Thyroid gland (tissue), 4 donors: ENCODE measurements at regions not wholly inside any gene's neighbourhood (a gene's known extent, or its start where the extent isn't known, plus 50 kb on each side); places are given as distances from the start of the nearest gene placed in this dataset.

ENCODE experiments used
- DNase-seq, 2 donors: peaks; one replicate each; pipeline ENCODE4 v3.0.0-alpha.2; 2019
- H3K27ac ChIP-seq, 3 donors: fragments of 200-600 bp; sonication (generic); 1 replicate in 2 of 3; 2 replicates in 1 of 3; pipeline ENCODE4 v1.5.1; 2016 to 2019; ENCODE audit warnings: mild to moderate bottlenecking in 1 of 3, moderate library complexity in 1 of 3
- H3K27me3 ChIP-seq: fragments of 200-600 bp; sonication (generic); one replicate; pipeline ENCODE4 v1.5.1; 2019
- H3K36me3 ChIP-seq, 2 donors: fragments of 200-600 bp; sonication (generic); one replicate each; pipeline ENCODE4 v1.5.1; 2016 to 2019
- H3K4me1 ChIP-seq, 2 donors: fragments of 200-600 bp; sonication (generic); one replicate each; pipeline ENCODE4 v1.5.1; 2017 to 2019
- H3K4me3 ChIP-seq, 3 donors: fragments of 200-600 bp; sonication (generic); replicated peaks in 1 of 3; 1 replicate in 2 of 3; 2 replicates in 1 of 3; pipeline ENCODE4 v1.5.1; 2016; ENCODE audit warnings: mild to moderate bottlenecking in 1 of 3
- H3K9me3 ChIP-seq: fragments of 200-600 bp; sonication (generic); one replicate; pipeline ENCODE4 v1.5.1; 2017
- POLR2A ChIP-seq, 2 donors: fragments of 450-650 bp; IDR thresholded peaks; one replicate each; pipeline ENCODE4 v1.6.1; 2017; ENCODE audit warnings: antibody characterized with exemption in 2 of 2, mild to moderate bottlenecking in 2 of 2, moderate library complexity in 1 of 2
- WGBS, 2 donors: methylation state at CpG; one replicate each; pipeline ENCODE4 v1.1.5; 2017; 5-methylcytosine and 5-hydroxymethylcytosine counted together
- intact Hi-C: fragments of 100-400 bp; cut with DNase I; formaldehyde crosslinking; loops from one replicate; pipeline ENCODE4 v1.15.1; 2023
- TF ChIP-seq, protein P1 (sequence below), 6 experiments: fragments of 200-600 bp in 3 of 6; fragments of 450-650 bp in 3 of 6; sonication (generic) in 3 of 6; IDR thresholded peaks; one replicate each; pipeline ENCODE4 v1.5.1; 2016 to 2019; ENCODE audit warnings: antibody characterized with exemption in 6 of 6, mild to moderate bottlenecking in 2 of 6, inconsistent platforms in 1 of 6, moderate library complexity in 1 of 6

DNA sequence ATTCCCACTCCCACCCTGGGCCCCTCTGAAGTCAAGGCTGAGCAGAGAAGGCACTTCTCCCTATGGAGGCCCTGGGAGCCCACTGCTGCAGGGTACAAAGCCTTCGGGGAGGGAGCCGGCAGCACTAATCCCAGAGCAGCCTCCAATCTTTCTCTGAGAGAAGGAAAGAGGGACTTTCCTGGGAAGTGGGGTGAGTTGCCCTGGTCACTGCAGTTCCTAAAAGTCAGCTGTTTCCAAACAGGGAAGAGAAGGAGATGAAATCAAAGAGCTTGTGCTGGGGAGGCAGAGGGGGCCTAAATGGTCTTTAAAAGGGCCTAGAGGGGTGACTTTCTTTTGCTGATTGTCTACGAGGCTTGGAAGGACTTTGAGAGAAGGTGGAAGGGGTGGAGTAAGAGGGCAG lies 264.7 kb downstream of the TNS1 start:
- H3K4me1 ChIP-seq: peaks cover 13 to 24% of the 10 kb centered on the region in 2 donors
- no peak overlapping the region for H3K27ac ChIP-seq
- TF ChIP-seq, protein P1, sequence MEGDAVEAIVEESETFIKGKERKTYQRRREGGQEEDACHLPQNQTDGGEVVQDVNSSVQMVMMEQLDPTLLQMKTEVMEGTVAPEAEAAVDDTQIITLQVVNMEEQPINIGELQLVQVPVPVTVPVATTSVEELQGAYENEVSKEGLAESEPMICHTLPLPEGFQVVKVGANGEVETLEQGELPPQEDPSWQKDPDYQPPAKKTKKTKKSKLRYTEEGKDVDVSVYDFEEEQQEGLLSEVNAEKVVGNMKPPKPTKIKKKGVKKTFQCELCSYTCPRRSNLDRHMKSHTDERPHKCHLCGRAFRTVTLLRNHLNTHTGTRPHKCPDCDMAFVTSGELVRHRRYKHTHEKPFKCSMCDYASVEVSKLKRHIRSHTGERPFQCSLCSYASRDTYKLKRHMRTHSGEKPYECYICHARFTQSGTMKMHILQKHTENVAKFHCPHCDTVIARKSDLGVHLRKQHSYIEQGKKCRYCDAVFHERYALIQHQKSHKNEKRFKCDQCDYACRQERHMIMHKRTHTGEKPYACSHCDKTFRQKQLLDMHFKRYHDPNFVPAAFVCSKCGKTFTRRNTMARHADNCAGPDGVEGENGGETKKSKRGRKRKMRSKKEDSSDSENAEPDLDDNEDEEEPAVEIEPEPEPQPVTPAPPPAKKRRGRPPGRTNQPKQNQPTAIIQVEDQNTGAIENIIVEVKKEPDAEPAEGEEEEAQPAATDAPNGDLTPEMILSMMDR (IDR thresholded peaks at IDR 0.05): no peak
- no peak for TF ChIP-seq POLR2A (IDR thresholded peaks at IDR 0.05)
- H3K9me3 ChIP-seq: no peaks in the 10 kb centered on the region
- WGBS, 2 donors: 83 to 94% methylated on average over 3 of the region's 3 CpGs
- H3K36me3 ChIP-seq: no peaks in the 10 kb centered on the region
- H3K4me3 ChIP-seq: no peak overlapping the region
- no peak for DNase-seq
- H3K27me3 ChIP-seq: no peaks in the 10 kb centered on the region
- intact Hi-C loops: no loop called here

DNA sequence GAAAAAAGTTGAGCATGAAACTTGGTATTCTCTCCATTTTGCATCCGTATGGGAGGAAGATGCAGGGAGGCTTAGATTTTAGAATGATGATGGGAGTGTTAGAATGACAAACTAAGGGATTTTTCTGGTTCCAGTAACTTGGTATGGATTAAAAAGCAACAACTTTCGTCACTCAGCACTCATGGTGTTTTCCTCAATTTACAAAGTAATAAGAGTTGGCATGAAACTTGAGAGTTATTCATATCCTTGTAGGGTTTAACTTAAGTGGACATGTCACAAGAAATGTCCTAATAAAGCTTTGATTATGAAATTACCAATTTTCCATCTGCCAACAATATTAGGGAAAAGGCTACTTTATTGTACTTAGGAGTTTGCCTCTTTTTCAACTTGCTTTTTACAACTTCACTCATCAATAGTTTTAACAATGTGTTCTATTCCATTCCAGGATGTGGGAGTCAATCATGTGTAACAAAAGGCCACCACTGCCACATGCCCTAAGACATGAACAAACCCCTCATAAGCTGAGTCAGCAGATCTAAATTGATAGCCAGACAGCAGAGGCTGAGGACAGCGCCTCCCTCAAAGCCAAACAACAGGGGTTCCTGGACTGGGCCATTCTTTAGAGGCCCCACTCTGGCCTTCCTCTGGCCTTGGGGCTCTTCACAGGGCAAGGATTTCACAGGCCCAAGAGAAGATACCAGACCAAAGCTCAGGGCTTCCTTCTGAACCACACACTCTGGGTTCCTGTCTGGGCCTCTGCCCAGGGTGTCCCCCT lies 265.8 kb downstream of the TNS1 start:
- WGBS, 2 donors: 79 to 85% methylated on average over 3 of the region's 3 CpGs
- peak; percentile 27 to 40 for DNase-seq
- no peak overlapping the region for H3K4me3 ChIP-seq
- H3K27ac ChIP-seq: peak overlapping the region in 1 of 3 donors; percentile 29
- intact Hi-C loops: no loop called here
- H3K4me1 ChIP-seq: peaks cover 13 to 31% of the 10 kb centered on the region in 2 donors
- H3K27me3 ChIP-seq: no peaks in the 10 kb centered on the region
- H3K9me3 ChIP-seq: no peaks in the 10 kb centered on the region
- no peaks in the 10 kb centered on the region for H3K36me3 ChIP-seq
- no peak for TF ChIP-seq POLR2A (IDR thresholded peaks at IDR 0.05)
- TF ChIP-seq, protein P1 (IDR thresholded peaks at IDR 0.05): no peak

- intact Hi-C loops: no loop called here
- TF ChIP-seq, protein P1 (IDR thresholded peaks at IDR 0.05): no peak
- TF ChIP-seq POLR2A (IDR thresholded peaks at IDR 0.05): no peak
- WGBS, 2 donors: 85 to 88% methylated on average over 3 of the region's 3 CpGs
- Histone ChIP-seq H3K9me3 (no peaks in the 10 kb centered on the region), H3K27me3 (no peaks in the 10 kb centered on the region), H3K36me3 (no peaks in the 10 kb centered on the region), H3K27ac (no peak overlapping the region), H3K4me1 (peaks cover 13 to 31% of the 10 kb centered on the region in 2 donors), H3K4me3 (no peak overlapping the region)
- no peak for DNase-seq
These were observed 266.9 kb downstream of the TNS1 start for GRCh38 chr2:217735899-217736298.

- no peak for TF ChIP-seq POLR2A (IDR thresholded peaks at IDR 0.05)
- TF ChIP-seq, protein P1 (IDR thresholded peaks at IDR 0.05): no peak
- intact Hi-C loops: no loop called here
- DNase-seq: no peak
- Histone ChIP-seq H3K4me1 (peaks cover 13 to 27% of the 10 kb centered on the region in 2 donors), H3K36me3 (no peaks in the 10 kb centered on the region), H3K4me3 (no peak overlapping the region), H3K27me3 (no peaks in the 10 kb centered on the region), H3K27ac (no peak overlapping the region), H3K9me3 (no peaks in the 10 kb centered on the region)
These were observed 267.8 kb downstream of the TNS1 start for GRCh38 chr2:217735034-217735433.

DNA sequence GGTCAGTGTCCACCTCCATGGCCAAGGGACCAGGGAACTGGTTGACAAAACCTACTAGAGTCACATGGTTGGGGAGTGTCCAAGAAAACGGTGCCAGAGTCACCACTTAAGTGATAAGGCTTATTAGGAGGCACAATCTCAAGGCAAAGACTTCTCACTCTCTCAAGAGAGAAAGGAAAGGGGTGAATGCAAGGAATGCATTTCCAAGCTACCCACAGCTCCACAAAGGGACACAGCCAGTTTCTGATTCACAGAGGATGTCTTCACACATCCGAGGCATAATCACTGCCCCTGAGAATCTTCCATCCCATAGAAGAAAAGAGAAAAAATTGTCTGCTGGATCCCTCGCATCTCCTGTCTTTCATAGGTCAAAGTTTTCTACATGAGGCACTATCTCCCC lies 269.3 kb downstream of the TNS1 start:
- H3K9me3 ChIP-seq: no peaks in the 10 kb centered on the region
- intact Hi-C loops: no loop called here
- WGBS, 2 donors: 57 to 68% methylated on average over 3 of the region's 3 CpGs
- no peak overlapping the region for H3K27ac ChIP-seq
- peaks cover 13 to 34% of the 10 kb centered on the region in 2 donors for H3K4me1 ChIP-seq
- no peaks in the 10 kb centered on the region for H3K27me3 ChIP-seq
- no peaks in the 10 kb centered on the region for H3K36me3 ChIP-seq
- TF ChIP-seq, protein P1 (IDR thresholded peaks at IDR 0.05): no peak
- TF ChIP-seq POLR2A (IDR thresholded peaks at IDR 0.05): no peak
- no peak overlapping the region for H3K4me3 ChIP-seq
- DNase-seq: peak; percentile 29 to 43
